GM12874 (cell line): ENCODE measurements at regions not wholly inside any gene's neighbourhood (a gene's known extent, or its start where the extent isn't known, plus 50 kb on each side); places are given as distances from the start of the nearest gene placed in this dataset.

Experiments used
- TF ChIP-seq, protein P1 (sequence below): IDR thresholded peaks from 2 replicates; pipeline ENCODE4 v1.5.1; 2011; ENCODE audit warnings: low read depth, mild to moderate bottlenecking, control low read depth, low read length, moderate library complexity; ENCODE audit not compliant: insufficient read depth

DNA sequence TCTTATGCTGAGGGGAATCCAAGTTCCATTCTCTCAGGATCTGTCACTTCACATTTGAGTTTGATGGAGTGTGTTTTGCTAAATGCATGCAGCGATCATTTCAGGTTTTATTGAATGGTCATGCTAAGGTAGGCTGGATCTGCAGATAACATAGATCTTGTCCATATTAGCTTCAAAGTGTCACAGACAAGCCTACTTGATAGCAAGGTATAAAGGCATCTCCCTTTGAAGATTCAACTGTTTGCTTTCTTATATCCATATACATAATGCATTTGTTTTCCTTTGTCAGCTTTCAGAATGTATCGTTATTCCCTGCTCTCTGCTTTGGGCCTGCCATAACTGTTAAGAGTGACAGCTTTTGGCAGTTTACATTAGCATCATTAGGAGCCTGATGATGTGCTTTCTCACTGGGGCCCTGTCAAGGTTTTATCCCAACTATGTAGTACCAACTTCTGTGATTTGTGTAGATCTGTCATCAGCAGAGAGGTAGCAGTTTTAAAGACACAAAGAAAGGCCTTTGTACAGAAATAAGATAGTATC, 604.3 kb upstream of the CDH7 start:
- TF ChIP-seq, protein P1, sequence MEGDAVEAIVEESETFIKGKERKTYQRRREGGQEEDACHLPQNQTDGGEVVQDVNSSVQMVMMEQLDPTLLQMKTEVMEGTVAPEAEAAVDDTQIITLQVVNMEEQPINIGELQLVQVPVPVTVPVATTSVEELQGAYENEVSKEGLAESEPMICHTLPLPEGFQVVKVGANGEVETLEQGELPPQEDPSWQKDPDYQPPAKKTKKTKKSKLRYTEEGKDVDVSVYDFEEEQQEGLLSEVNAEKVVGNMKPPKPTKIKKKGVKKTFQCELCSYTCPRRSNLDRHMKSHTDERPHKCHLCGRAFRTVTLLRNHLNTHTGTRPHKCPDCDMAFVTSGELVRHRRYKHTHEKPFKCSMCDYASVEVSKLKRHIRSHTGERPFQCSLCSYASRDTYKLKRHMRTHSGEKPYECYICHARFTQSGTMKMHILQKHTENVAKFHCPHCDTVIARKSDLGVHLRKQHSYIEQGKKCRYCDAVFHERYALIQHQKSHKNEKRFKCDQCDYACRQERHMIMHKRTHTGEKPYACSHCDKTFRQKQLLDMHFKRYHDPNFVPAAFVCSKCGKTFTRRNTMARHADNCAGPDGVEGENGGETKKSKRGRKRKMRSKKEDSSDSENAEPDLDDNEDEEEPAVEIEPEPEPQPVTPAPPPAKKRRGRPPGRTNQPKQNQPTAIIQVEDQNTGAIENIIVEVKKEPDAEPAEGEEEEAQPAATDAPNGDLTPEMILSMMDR, result no peak

DNA sequence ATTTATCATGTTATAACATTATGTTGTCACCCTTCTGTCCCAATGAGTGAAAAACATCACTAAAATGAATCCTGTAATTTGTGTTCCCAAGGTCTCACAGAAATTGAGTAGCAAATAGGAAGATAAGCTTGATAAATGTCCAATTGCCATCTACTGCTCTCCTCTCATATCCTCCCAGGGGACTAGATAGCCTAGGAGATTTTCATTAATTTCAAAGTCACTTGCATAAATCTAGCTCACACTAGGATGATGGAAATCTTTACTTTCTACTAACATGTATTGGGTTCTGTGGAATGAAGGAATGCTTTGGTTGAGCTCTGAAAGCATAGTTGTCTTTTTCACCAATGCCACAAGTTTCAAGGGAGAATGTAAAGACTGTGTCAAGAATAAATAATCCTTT, 605.5 kb upstream of the CDH7 start:
- TF ChIP-seq, protein P1, result no peak

DNA sequence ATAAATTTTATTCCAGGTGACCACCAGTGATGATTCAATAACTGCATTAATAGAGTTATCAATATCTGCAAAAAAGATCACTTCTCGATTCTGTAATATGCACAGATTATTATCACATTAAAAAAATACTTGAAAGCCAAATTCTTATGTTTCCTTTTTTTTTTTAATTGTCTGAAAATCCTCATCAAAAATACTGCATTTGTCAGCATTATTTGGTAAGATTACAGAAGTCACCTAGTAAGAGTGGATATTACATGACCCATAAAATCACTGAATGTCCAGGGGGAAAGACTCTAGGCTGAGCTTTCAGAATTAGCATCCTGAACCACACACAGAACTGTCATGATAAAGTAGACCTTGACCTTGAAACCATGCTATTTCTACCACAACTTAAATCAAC, 617.2 kb upstream of the CDH7 start:
- TF ChIP-seq, protein P1, result no peak

DNA sequence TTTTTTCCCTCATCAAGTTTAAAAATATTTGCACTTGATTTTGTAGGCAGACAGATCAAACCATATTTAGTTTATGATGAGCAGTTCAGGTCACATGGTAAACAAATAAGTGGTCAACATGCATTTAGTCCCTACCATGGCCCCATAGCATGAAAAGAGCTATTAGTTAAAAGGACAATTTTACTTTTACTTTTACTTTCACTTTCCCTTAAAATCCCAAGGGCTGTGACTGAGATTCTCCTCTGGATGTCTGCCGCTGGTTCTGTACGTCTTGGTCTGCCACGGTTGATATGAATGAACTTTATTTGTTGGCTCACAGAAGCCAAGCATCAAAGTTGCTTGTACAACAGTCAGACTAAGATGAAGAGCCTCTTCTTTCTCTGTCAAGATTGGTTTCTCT, 626.2 kb upstream of the CDH7 start:
- TF ChIP-seq, protein P1, result no peak

DNA sequence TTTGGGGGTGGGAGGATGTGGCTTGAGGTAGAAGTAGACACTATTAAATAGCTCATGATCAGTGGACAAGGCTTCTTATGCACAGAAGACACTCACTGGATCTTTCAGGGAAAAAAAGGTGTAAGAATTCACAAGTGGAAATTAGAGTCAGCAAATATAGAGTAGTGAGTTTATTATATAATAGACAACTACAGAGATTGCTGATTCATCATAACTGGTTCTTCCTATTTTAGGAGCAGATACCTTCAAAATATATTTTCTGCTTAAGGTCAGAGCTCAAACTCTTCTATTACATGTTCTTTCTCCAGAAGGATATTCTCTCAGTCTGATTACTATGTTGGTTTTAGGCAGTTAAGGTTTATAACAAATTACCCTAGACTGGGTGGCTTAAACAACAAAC, 646.9 kb upstream of the CDH7 start:
- TF ChIP-seq, protein P1, result no peak

DNA sequence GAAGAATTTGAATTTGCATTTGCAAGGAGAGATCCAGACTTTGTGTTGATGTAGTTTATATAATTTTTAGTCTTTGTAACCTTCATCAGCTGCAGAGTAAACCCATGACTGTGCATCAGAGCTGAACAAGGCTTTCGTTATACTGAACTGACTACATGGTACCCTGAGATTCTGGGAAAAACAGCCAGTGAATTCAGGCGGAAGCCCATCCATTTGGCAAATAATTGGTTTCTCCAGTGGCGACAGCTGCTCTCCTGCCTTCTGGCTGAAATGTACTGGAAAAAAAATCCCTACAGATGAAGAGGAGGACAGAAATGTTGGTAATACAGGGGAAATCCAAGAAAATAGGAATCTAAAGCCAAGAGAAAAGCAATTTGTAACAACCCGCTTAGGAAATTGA, 657.5 kb upstream of the CDH7 start:
- TF ChIP-seq, protein P1, result no peak

DNA sequence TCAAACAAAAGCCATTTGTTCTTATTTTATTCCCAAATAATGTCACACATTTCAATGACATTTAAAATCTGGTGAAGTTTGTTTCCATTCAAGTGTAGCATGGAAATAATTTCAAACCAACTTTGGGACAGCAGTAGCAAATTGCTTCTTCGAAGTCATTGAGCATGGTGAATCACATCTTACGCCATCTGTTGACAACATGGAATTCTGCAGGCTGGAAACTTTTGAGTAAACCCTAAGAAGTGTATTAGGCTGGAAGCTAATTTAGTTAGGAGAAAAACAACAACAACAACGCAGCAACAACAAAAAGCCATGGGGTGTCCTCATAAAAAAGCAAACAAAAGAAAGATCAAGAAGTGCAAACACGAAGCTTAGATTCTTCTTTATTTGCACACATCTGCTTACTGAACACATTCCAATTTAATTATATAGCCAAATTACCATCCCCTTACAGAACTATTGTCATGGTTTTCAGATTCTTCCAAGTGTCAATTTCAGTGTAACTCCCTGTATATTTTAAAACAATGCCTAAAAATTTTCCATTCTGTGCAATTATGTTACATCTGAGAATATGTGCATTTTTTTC, 659.0 kb upstream of the CDH7 start:
- TF ChIP-seq, protein P1, result peak; percentile 31; the same call in 1 of the 2 replicates

DNA sequence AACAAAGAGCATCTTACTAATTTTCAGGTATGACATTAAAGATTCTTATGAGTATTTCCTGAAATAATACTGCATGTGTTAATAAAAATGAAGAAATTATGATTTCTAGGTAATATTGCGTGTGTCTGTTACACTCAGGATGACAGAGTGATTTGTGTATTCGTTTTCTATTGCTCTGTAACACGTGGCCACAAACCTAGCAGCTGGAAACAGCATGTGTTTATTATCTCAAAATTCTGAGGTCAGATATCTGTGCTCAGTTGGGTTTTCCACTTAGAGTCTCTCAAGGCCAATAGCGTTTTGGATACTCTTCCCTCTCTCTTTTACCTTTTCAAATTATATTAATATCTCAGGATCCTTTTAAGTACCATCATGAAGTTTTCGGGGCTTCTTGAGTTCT, 667.9 kb upstream of the CDH7 start:
- TF ChIP-seq, protein P1, result no peak
